ENCODE measurements at regions not wholly inside any gene's neighbourhood (a gene's known extent, or its start where the extent isn't known, plus 50 kb on each side); places are given as distances from the start of the nearest gene placed in this dataset.

- TF ChIP-seq CTCF (IDR thresholded peaks at IDR 0.05) (no peak), POLR2AphosphoS5 (IDR thresholded peaks at IDR 0.05) (no peak), POLR2A (IDR thresholded peaks at IDR 0.05) (no peak)
Observed at GRCh38 chr2:107064750-107065149, 178.8 kb upstream of the ST6GAL2 start.
